H1 (cell line): ENCODE measurements at regions not wholly inside any gene's neighbourhood (a gene's known extent, or its start where the extent isn't known, plus 50 kb on each side); places are given as distances from the start of the nearest gene placed in this dataset.

ENCODE experiments used
- CTCF ChIA-PET: fragments of 300-600 bp; sonication (Branson Sonifier 250); formaldehyde crosslinking; loops from one replicate; lab custom pipeline; 2021; ENCODE audit not compliant: partially characterized antibody; lab: Charles Lee
- POLR2A ChIA-PET: fragments of 300-600 bp; sonication (Branson Sonifier 250); formaldehyde crosslinking; loops from one replicate; lab custom pipeline; 2021; ENCODE audit warnings: inconsistent platforms; ENCODE audit not compliant: partially characterized antibody; lab: Charles Lee
- DNase-seq, 2 experiments: peaks; one replicate each; pipeline versions ENCODE4 v3.0.0 to v3.0.0-alpha.2; 2010 to 2022; ENCODE audit warnings: low spot score in 2 of 2, low read depth in 1 of 2, mixed read lengths in 1 of 2
- FAIRE-seq: peaks from 2 replicates; lab custom pipeline; 2011; peaks lifted over from hg19 to GRCh38; lab: Jason Lieb, UNC
- H2AFZ ChIP-seq: 2 replicates; pipeline ENCODE4 v1.8.1; 2012; ENCODE audit warnings: low read length, inconsistent platforms
- H2AK5ac ChIP-seq: 2 replicates; pipeline ENCODE4 v1.6.1; 2013; ENCODE audit warnings: low read depth, low read length
- H2BK120ac ChIP-seq: replicated peaks from 2 replicates; pipeline ENCODE3; 2013; ENCODE audit warnings: low read depth, low read length, inconsistent platforms
- H2BK12ac ChIP-seq: 2 replicates; pipeline ENCODE4 v1.6.1; 2013; ENCODE audit warnings: low read depth, low read length
- H2BK15ac ChIP-seq: 2 replicates; pipeline ENCODE4 v1.6.1; 2013; ENCODE audit warnings: low read length
- H2BK20ac ChIP-seq: 2 replicates; pipeline ENCODE4 v1.6.1; 2013; ENCODE audit warnings: low read length
- H2BK5ac ChIP-seq: 2 replicates; pipeline ENCODE4 v1.6.1; 2013; ENCODE audit warnings: low read depth, low read length
- H3K14ac ChIP-seq: 2 replicates; pipeline ENCODE4 v1.6.1; 2013; ENCODE audit warnings: inconsistent platforms; ENCODE audit not compliant: insufficient read length
- H3K18ac ChIP-seq: 2 replicates; pipeline ENCODE4 v1.6.1; 2013; ENCODE audit warnings: low read length; ENCODE audit errors: extremely low read depth
- H3K23ac ChIP-seq: 2 replicates; pipeline ENCODE4 v1.6.1; 2013; ENCODE audit warnings: inconsistent platforms; ENCODE audit not compliant: insufficient read length
- H3K23me2 ChIP-seq: 2 replicates; pipeline ENCODE4 v1.6.1; 2013; ENCODE audit warnings: low read depth, low read length
- H3K27ac ChIP-seq: 2 replicates; pipeline ENCODE4 v1.6.1; 2011; ENCODE audit warnings: low read depth, low read length, inconsistent platforms
- H3K27me3 ChIP-seq, 4 experiments: replicated peaks in 1 of 4; 1 replicate in 1 of 4; 2 replicates in 3 of 4; pipeline versions ENCODE4 v1.6.1 to v1.8.1; 2011 to 2013; ENCODE audit warnings: low read length in 3 of 4, mild to moderate bottlenecking in 3 of 4, inconsistent platforms in 2 of 4, mixed read lengths in 2 of 4, moderate library complexity in 1 of 4; ENCODE audit not compliant: control insufficient read depth in 3 of 4, insufficient read depth in 3 of 4; ENCODE audit errors: extremely low read depth in 1 of 4
- H3K36me3 ChIP-seq, 4 experiments: 2 replicates each; pipeline versions ENCODE4 v1.6.1 to v1.8.1; 2011 to 2013; ENCODE audit warnings: mild to moderate bottlenecking in 4 of 4, low read length in 3 of 4, moderate library complexity in 2 of 4, control low read depth in 1 of 4, inconsistent platforms in 1 of 4; ENCODE audit not compliant: insufficient read depth in 4 of 4, control insufficient read depth in 2 of 4
- H3K4ac ChIP-seq: replicated peaks from 2 replicates; pipeline ENCODE3; 2013; ENCODE audit warnings: low read length, low read depth, mixed read lengths, inconsistent platforms; ENCODE audit not compliant: insufficient read length
- H3K4me1 ChIP-seq, 4 experiments: replicated peaks in 1 of 4; 1 replicate in 1 of 4; 2 replicates in 3 of 4; pipeline versions ENCODE4 v1.6.1 to v1.8.1; 2011 to 2013; ENCODE audit warnings: low read length in 3 of 4, inconsistent platforms in 2 of 4, mixed read lengths in 1 of 4; ENCODE audit not compliant: insufficient read depth in 4 of 4, control insufficient read depth in 3 of 4
- H3K4me2 ChIP-seq, 2 experiments: 2 replicates each; pipeline versions ENCODE4 v1.6.1 to v1.8.1; 2011 to 2013; ENCODE audit warnings: low read depth in 2 of 2, low read length in 2 of 2, control low read depth in 1 of 2, inconsistent platforms in 1 of 2, mild to moderate bottlenecking in 1 of 2; ENCODE audit not compliant: insufficient read depth in 1 of 2
- H3K4me3 ChIP-seq, 4 experiments: fragments of 200-600, 300-600 bp in 1 of 4; sonication (generic), shearing (Covaris generic), sonication (Bioruptor Twin) in 1 of 4; 2 replicates each; pipeline versions ENCODE4 v1.5.1 to v1.8.1; 2011 to 2016; ENCODE audit warnings: low read length in 4 of 4, low read depth in 3 of 4, control low read depth in 2 of 4, inconsistent platforms in 2 of 4, mild to moderate bottlenecking in 2 of 4, mixed read lengths in 1 of 4, moderate library complexity in 1 of 4; ENCODE audit not compliant: insufficient read depth in 2 of 4; ENCODE audit errors: extremely low read depth in 1 of 4
- H3K56ac ChIP-seq: replicated peaks from 2 replicates; pipeline ENCODE3; 2013; ENCODE audit warnings: low read depth, mild to moderate bottlenecking, mixed read lengths, low read length, inconsistent platforms; ENCODE audit not compliant: insufficient read length
- H3K79me1 ChIP-seq: 2 replicates; pipeline ENCODE4 v1.6.1; 2013; ENCODE audit warnings: low read depth, low read length, control low read depth
- H3K79me2 ChIP-seq, 2 experiments: 2 replicates each; pipeline versions ENCODE4 v1.6.1 to v1.8.1; 2012 to 2013; ENCODE audit warnings: low read length in 2 of 2, mild to moderate bottlenecking in 2 of 2, inconsistent platforms in 1 of 2; ENCODE audit not compliant: insufficient read depth in 2 of 2, control insufficient read depth in 1 of 2
- H3K9ac ChIP-seq, 4 experiments: replicated peaks in 1 of 4; 1 replicate in 1 of 4; 2 replicates in 3 of 4; pipeline versions ENCODE4 v1.6.1 to v1.8.1; 2011 to 2013; ENCODE audit warnings: low read depth in 3 of 4, low read length in 3 of 4, control low read depth in 2 of 4, mild to moderate bottlenecking in 2 of 4, moderate library complexity in 2 of 4, inconsistent platforms in 1 of 4; ENCODE audit errors: extremely low read depth in 1 of 4
- H3K9me3 ChIP-seq, 2 experiments: 2 replicates each; pipeline versions ENCODE4 v1.6.1 to v1.8.1; 2012 to 2013; ENCODE audit warnings: mild to moderate bottlenecking in 2 of 2, moderate library complexity in 2 of 2, control low read depth in 1 of 2, inconsistent platforms in 1 of 2, low read depth in 1 of 2, low read length in 1 of 2, mixed read lengths in 1 of 2; ENCODE audit not compliant: insufficient read depth in 2 of 2
- H4K20me1 ChIP-seq, 2 experiments: replicated peaks in 1 of 2; 2 replicates each; pipeline versions ENCODE3 to v1.8.1; 2011 to 2013; ENCODE audit warnings: inconsistent platforms in 2 of 2, low read length in 2 of 2, mild to moderate bottlenecking in 1 of 2; ENCODE audit not compliant: insufficient read depth in 2 of 2, control insufficient read depth in 1 of 2
- H4K5ac ChIP-seq: 2 replicates; pipeline ENCODE4 v1.6.1; 2013; ENCODE audit warnings: low read length, low read depth, mixed read lengths, inconsistent platforms; ENCODE audit not compliant: insufficient read length
- H4K8ac ChIP-seq: 2 replicates; pipeline ENCODE4 v1.8.0; 2013; ENCODE audit warnings: mild to moderate bottlenecking, moderate library complexity, low read length, inconsistent platforms; ENCODE audit not compliant: insufficient read depth; ENCODE audit errors: extremely low read depth
- H4K91ac ChIP-seq: replicated peaks from 2 replicates; pipeline ENCODE3; 2013; ENCODE audit warnings: low read length, mixed read lengths, inconsistent platforms; ENCODE audit not compliant: insufficient read length
- ASH2L ChIP-seq: fragments of 200-600, 300-600 bp; sonication (generic); IDR thresholded peaks from one replicate; pipeline ENCODE4 v1.7.1; 2017; ENCODE audit warnings: low read length
- BCL11A ChIP-seq, 2 experiments: IDR thresholded peaks; one replicate each; pipeline ENCODE4 v1.6.1; 2011; ENCODE audit warnings: low read depth in 2 of 2, low read length in 2 of 2, mild to moderate bottlenecking in 2 of 2
- CREB1 ChIP-seq: IDR thresholded peaks from 2 replicates; pipeline ENCODE4 v1.6.1; 2012; ENCODE audit warnings: inconsistent platforms
- KDM4A ChIP-seq: IDR thresholded peaks from one replicate; pipeline ENCODE4 v1.7.1; 2012; ENCODE audit warnings: low read depth, mild to moderate bottlenecking, moderate library complexity, low read length, inconsistent platforms; ENCODE audit not compliant: severe bottlenecking
- KDM5A ChIP-seq: fragments of 200-600 bp; IDR thresholded peaks from 2 replicates; pipeline ENCODE4 v1.7.1; 2012; ENCODE audit warnings: mild to moderate bottlenecking, low read length, inconsistent platforms, mixed read lengths
- RNF2 ChIP-seq: fragments of 200-900, 300-1000 bp; sonication (generic); IDR thresholded peaks from 2 replicates; pipeline ENCODE4 v1.7.1; 2016; ENCODE audit warnings: borderline replicate concordance, low read depth, mild to moderate bottlenecking, antibody characterized with exemption, low read length; ENCODE audit not compliant: poor library complexity, severe bottlenecking; ENCODE audit errors: missing control alignments
- SAP30 ChIP-seq: fragments of 300-600 bp; sonication (generic); IDR thresholded peaks from 2 replicates; pipeline ENCODE4 v1.7.1; 2012; ENCODE audit warnings: low read length, moderate library complexity, mild to moderate bottlenecking, inconsistent platforms; ENCODE audit not compliant: insufficient read depth, insufficient replicate concordance
- SIX5 ChIP-seq: IDR thresholded peaks from 2 replicates; pipeline ENCODE4 v1.6.1; 2011; ENCODE audit warnings: mild to moderate bottlenecking, low read depth, low read length
- SP4 ChIP-seq: IDR thresholded peaks from 2 replicates; pipeline ENCODE4 v1.6.1; 2012; ENCODE audit warnings: low read length, inconsistent platforms
- ZNF274 ChIP-seq: IDR thresholded peaks from 2 replicates; pipeline ENCODE4 v1.7.0; 2012; ENCODE audit warnings: low read length, borderline replicate concordance; ENCODE audit errors: extremely low read depth
- WGBS, 2 experiments: shearing (Covaris generic) in 1 of 2; methylation state at CpG; one replicate each; pipeline versions ENCODE4 v1.1.6 to v1.1.7; 2013 to 2015; ENCODE audit warnings: low lambda C conversion rate in 2 of 2, mixed read lengths in 2 of 2, inconsistent platforms in 1 of 2, low coverage in 1 of 2, missing lambda C conversion rate in 1 of 2; ENCODE audit not compliant: insufficient replicate concordance in 2 of 2, insufficient coverage in 1 of 2, insufficient read length in 1 of 2; ENCODE audit errors: extremely low coverage in 1 of 2, missing lambda C conversion rate in 1 of 2; 5-methylcytosine and 5-hydroxymethylcytosine counted together
- TF ChIP-seq, protein P1 (sequence below): IDR thresholded peaks from 2 replicates; pipeline ENCODE4 v1.6.1; 2012; ENCODE audit warnings: inconsistent platforms

DNA sequence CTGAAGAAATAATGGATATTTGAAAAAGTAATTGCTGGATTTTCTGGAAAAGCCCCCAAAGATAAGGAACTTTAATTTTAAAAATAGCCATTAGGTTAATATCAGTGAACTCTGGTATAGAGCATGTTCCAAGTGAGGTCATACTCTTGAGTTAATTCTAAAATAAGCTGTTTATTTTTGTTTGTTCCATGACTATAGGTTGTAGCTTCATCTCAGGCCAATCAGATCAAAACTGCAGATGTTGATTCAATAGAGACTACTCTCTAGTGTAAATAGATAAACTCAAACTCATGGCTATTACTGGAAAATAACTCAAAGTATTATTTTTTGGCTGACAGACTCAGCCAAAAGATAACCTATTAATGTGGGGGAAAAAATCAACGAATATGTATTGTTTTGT is 815.1 kb downstream of the DIAPH3 start:
- no peak overlapping the region for H3K4ac ChIP-seq
- no peak overlapping the region for H3K27ac ChIP-seq
- H2BK20ac ChIP-seq: no peak overlapping the region
- H3K79me1 ChIP-seq: no peaks in the 10 kb centered on the region
- FAIRE-seq (no peak), DNase-seq (no peak)
- H3K18ac ChIP-seq: no peak overlapping the region
- CTCF ChIA-PET: no interaction called here
- POLR2A ChIA-PET: no interaction called here
- H2AK5ac ChIP-seq: no peak overlapping the region
- no peak overlapping the region for H2BK15ac ChIP-seq
- no peak overlapping the region for H2BK120ac ChIP-seq
- no peak overlapping the region for H3K23ac ChIP-seq
- H4K5ac ChIP-seq: no peak overlapping the region
- H3K9ac ChIP-seq: no peak overlapping the region
- H3K4me2 ChIP-seq: no peak overlapping the region
- no peak overlapping the region for H2BK12ac ChIP-seq
- no peak overlapping the region for H3K4me3 ChIP-seq
- H2AFZ ChIP-seq: no peak overlapping the region
- no peak overlapping the region for H3K14ac ChIP-seq
- no peak overlapping the region for H2BK5ac ChIP-seq
- H3K27me3 ChIP-seq: no peaks in the 10 kb centered on the region
- H4K20me1 ChIP-seq: no peaks in the 10 kb centered on the region
- H3K36me3 ChIP-seq: no peaks in the 10 kb centered on the region
- no peak overlapping the region for H3K56ac ChIP-seq
- H3K79me2 ChIP-seq: no peaks in the 10 kb centered on the region
- no peak overlapping the region for H4K91ac ChIP-seq
- no peaks in the 10 kb centered on the region; a peak in 1 of 7 replicates for H3K4me1 ChIP-seq
- H3K9me3 ChIP-seq: no peaks in the 10 kb centered on the region
- 81% methylated on average over 1 of the region's 1 CpG; no CpG with 5 or more reads in 1 of the 2 experiments for WGBS, 2 experiments
- no peaks in the 10 kb centered on the region for H3K23me2 ChIP-seq
- H4K8ac ChIP-seq: no peak overlapping the region
- TF ChIP-seq SP4 (no peak), KDM4A (no peak), ASH2L (no peak), KDM5A (no peak), SIX5 (no peak), BCL11A (IDR thresholded peaks at IDR 0.05; ENCODE audit: low read depth in 2 of 2, low read length in 2 of 2) (no peak), CREB1 (no peak), RNF2 (no peak), SAP30 (no peak), ZNF274 (no peak)
- TF ChIP-seq, protein P1, sequence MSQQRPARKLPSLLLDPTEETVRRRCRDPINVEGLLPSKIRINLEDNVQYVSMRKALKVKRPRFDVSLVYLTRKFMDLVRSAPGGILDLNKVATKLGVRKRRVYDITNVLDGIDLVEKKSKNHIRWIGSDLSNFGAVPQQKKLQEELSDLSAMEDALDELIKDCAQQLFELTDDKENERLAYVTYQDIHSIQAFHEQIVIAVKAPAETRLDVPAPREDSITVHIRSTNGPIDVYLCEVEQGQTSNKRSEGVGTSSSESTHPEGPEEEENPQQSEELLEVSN: no peak
